SK-N-SH treated with all-trans-retinoic acid at 6 μM for 48 hours (cell line): ENCODE measurements at regions not wholly inside any gene's neighbourhood (a gene's known extent, or its start where the extent isn't known, plus 50 kb on each side); places are given as distances from the start of the nearest gene placed in this dataset.

Experiments used
- ARNTL ChIP-seq: fragments of 450-650 bp; formaldehyde crosslinking; IDR thresholded peaks from 2 replicates; pipeline ENCODE4 v1.5.0; 2020; ENCODE audit warnings: low read depth, mild to moderate bottlenecking, moderate library complexity, borderline replicate concordance
- BACH2 ChIP-seq: fragments of 250-450 bp; sonication (Bioruptor Pico); IDR thresholded peaks from 2 replicates; pipeline ENCODE4 v1.9.0; 2021; ENCODE audit warnings: mild to moderate bottlenecking, borderline replicate concordance
- ESRRG ChIP-seq: fragments of 250-450 bp; sonication (Bioruptor Pico); IDR thresholded peaks from 2 replicates; pipeline ENCODE4 v1.6.1; 2021; ENCODE audit warnings: mild to moderate bottlenecking
- OSR1 ChIP-seq: fragments of 250-450 bp; sonication (Bioruptor Pico); IDR thresholded peaks from 2 replicates; pipeline ENCODE4 v1.8.0; 2022; ENCODE audit warnings: moderate library complexity, mild to moderate bottlenecking, inconsistent platforms
- PATZ1 ChIP-seq: fragments of 250-450 bp; sonication (Bioruptor Pico); IDR thresholded peaks from 2 replicates; pipeline ENCODE4 v1.8.0; 2020; ENCODE audit warnings: mild to moderate bottlenecking, moderate library complexity, borderline replicate concordance
- TOX ChIP-seq: fragments of 250-450 bp; sonication (Bioruptor Pico); IDR thresholded peaks from 2 replicates; pipeline ENCODE4 v1.8.0; 2021; ENCODE audit warnings: mild to moderate bottlenecking, moderate library complexity, borderline replicate concordance
- TSHZ2 ChIP-seq: fragments of 250-450 bp; sonication (Bioruptor Pico); IDR thresholded peaks from 2 replicates; pipeline ENCODE4 v1.5.0; 2020; ENCODE audit warnings: mild to moderate bottlenecking, moderate library complexity
- ZFP30 ChIP-seq: fragments of 450-650 bp; formaldehyde crosslinking; IDR thresholded peaks from 2 replicates; pipeline ENCODE4 v1.5.0; 2022; ENCODE audit warnings: mild to moderate bottlenecking, moderate library complexity
- ZNF70 ChIP-seq: fragments of 450-650 bp; formaldehyde crosslinking; IDR thresholded peaks from 2 replicates; pipeline ENCODE4 v1.5.0; 2020; ENCODE audit warnings: mild to moderate bottlenecking, moderate library complexity
- ZNF8 ChIP-seq: fragments of 450-650 bp; formaldehyde crosslinking; IDR thresholded peaks from 2 replicates; pipeline ENCODE4 v1.5.0; 2020; ENCODE audit warnings: mild to moderate bottlenecking, moderate library complexity
- TF ChIP-seq, protein P1 (sequence below): fragments of 250-450 bp; sonication (Bioruptor Pico); IDR thresholded peaks from 2 replicates; pipeline ENCODE4 v1.5.1; 2020; ENCODE audit warnings: low read depth, mild to moderate bottlenecking, moderate library complexity

- TF ChIP-seq ARNTL (CRISPR knock-in tag) (no peak), TOX (no peak), PATZ1 (no peak), ZNF70 (CRISPR knock-in tag) (no peak), TSHZ2 (CRISPR knock-in tag) (no peak), BACH2 (no peak), ZFP30 (CRISPR knock-in tag) (no peak), ESRRG (no peak), ZNF8 (no peak), OSR1 (no peak)
- TF ChIP-seq, protein P1, sequence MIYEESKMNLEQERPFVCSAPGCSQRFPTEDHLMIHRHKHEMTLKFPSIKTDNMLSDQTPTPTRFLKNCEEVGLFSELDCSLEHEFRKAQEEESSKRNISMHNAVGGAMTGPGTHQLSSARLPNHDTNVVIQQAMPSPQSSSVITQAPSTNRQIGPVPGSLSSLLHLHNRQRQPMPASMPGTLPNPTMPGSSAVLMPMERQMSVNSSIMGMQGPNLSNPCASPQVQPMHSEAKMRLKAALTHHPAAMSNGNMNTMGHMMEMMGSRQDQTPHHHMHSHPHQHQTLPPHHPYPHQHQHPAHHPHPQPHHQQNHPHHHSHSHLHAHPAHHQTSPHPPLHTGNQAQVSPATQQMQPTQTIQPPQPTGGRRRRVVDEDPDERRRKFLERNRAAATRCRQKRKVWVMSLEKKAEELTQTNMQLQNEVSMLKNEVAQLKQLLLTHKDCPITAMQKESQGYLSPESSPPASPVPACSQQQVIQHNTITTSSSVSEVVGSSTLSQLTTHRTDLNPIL (CRISPR knock-in tag): no peak
Measured at GRCh38 chr10:126838316-126838715, 66.9 kb upstream of the DOCK1 start.
